SK-N-SH treated with all-trans-retinoic acid at 6 μM for 48 hours (cell line): ENCODE measurements at regions not wholly inside any gene's neighbourhood (a gene's known extent, or its start where the extent isn't known, plus 50 kb on each side); places are given as distances from the start of the nearest gene placed in this dataset.

Experiments used
- ATAC-seq: fragments of 200-7000 bp; cut with Tn5 transposase; 3 replicates; pipeline ENCODE4 v1.9.1; 2020; ENCODE audit warnings: mild to moderate bottlenecking, moderate library complexity
- ARNTL ChIP-seq: fragments of 450-650 bp; formaldehyde crosslinking; IDR thresholded peaks from 2 replicates; pipeline ENCODE4 v1.5.0; 2020; ENCODE audit warnings: low read depth, mild to moderate bottlenecking, moderate library complexity, borderline replicate concordance
- BACH2 ChIP-seq: fragments of 250-450 bp; sonication (Bioruptor Pico); IDR thresholded peaks from 2 replicates; pipeline ENCODE4 v1.9.0; 2021; ENCODE audit warnings: mild to moderate bottlenecking, borderline replicate concordance
- CREB5 ChIP-seq: fragments of 250-450 bp; sonication (Bioruptor Pico); IDR thresholded peaks from 2 replicates; pipeline ENCODE4 v1.5.1; 2020; ENCODE audit warnings: low read depth, mild to moderate bottlenecking, moderate library complexity
- CSDC2 ChIP-seq: fragments of 250-450 bp; sonication (Bioruptor Pico); IDR thresholded peaks from 2 replicates; pipeline ENCODE4 v1.5.0; 2020; ENCODE audit warnings: mild to moderate bottlenecking, moderate library complexity
- ESRRG ChIP-seq: fragments of 250-450 bp; sonication (Bioruptor Pico); IDR thresholded peaks from 2 replicates; pipeline ENCODE4 v1.6.1; 2021; ENCODE audit warnings: mild to moderate bottlenecking
- ISL1 ChIP-seq: fragments of 250-450 bp; sonication (Bioruptor Pico); IDR thresholded peaks from 2 replicates; pipeline ENCODE4 v2.1.2; 2022; ENCODE audit warnings: mild to moderate bottlenecking, moderate library complexity
- OSR1 ChIP-seq: fragments of 250-450 bp; sonication (Bioruptor Pico); IDR thresholded peaks from 2 replicates; pipeline ENCODE4 v1.8.0; 2022; ENCODE audit warnings: moderate library complexity, mild to moderate bottlenecking, inconsistent platforms
- PATZ1 ChIP-seq: fragments of 250-450 bp; sonication (Bioruptor Pico); IDR thresholded peaks from 2 replicates; pipeline ENCODE4 v1.8.0; 2020; ENCODE audit warnings: mild to moderate bottlenecking, moderate library complexity, borderline replicate concordance
- POU6F1 ChIP-seq: fragments of 250-450 bp; sonication (Bioruptor Pico); IDR thresholded peaks from 2 replicates; pipeline ENCODE4 v1.8.0; 2021; ENCODE audit warnings: low read depth, mild to moderate bottlenecking, moderate library complexity, borderline replicate concordance
- PPARA ChIP-seq: fragments of 250-450 bp; sonication (Bioruptor Pico); IDR thresholded peaks from 2 replicates; pipeline ENCODE4 v1.5.0; 2020; ENCODE audit warnings: mild to moderate bottlenecking, borderline replicate concordance
- RARB ChIP-seq: fragments of 250-450 bp; sonication (Bioruptor Pico); IDR thresholded peaks from 2 replicates; pipeline ENCODE4 v1.8.0; 2021; ENCODE audit warnings: mild to moderate bottlenecking, moderate library complexity
- SNAI2 ChIP-seq: fragments of 250-450 bp; sonication (Bioruptor Pico); IDR thresholded peaks from 2 replicates; pipeline ENCODE4 v1.5.0; 2020; ENCODE audit warnings: mild to moderate bottlenecking, moderate library complexity
- TCF4 ChIP-seq: fragments of 250-450 bp; sonication (Bioruptor Pico); IDR thresholded peaks from 2 replicates; pipeline ENCODE4 v1.8.0; 2021; ENCODE audit warnings: mild to moderate bottlenecking, moderate library complexity, borderline replicate concordance
- TOX ChIP-seq: fragments of 250-450 bp; sonication (Bioruptor Pico); IDR thresholded peaks from 2 replicates; pipeline ENCODE4 v1.8.0; 2021; ENCODE audit warnings: mild to moderate bottlenecking, moderate library complexity, borderline replicate concordance
- TSHZ2 ChIP-seq: fragments of 250-450 bp; sonication (Bioruptor Pico); IDR thresholded peaks from 2 replicates; pipeline ENCODE4 v1.5.0; 2020; ENCODE audit warnings: mild to moderate bottlenecking, moderate library complexity
- ZC3H10 ChIP-seq: fragments of 250-450 bp; sonication (Bioruptor Pico); IDR thresholded peaks from 2 replicates; pipeline ENCODE4 v1.5.1; 2021; ENCODE audit warnings: mild to moderate bottlenecking, moderate library complexity
- ZFP3 ChIP-seq: fragments of 250-450 bp; sonication (Bioruptor Pico); IDR thresholded peaks from 2 replicates; pipeline ENCODE4 v1.5.0; 2020; ENCODE audit warnings: mild to moderate bottlenecking, moderate library complexity
- ZFP30 ChIP-seq: fragments of 450-650 bp; formaldehyde crosslinking; IDR thresholded peaks from 2 replicates; pipeline ENCODE4 v1.5.0; 2022; ENCODE audit warnings: mild to moderate bottlenecking, moderate library complexity
- ZNF565 ChIP-seq: fragments of 450-650 bp; formaldehyde crosslinking; conservative IDR thresholded peaks from 2 replicates; pipeline ENCODE4 v1.5.0; 2020; ENCODE audit warnings: low read depth, mild to moderate bottlenecking, moderate library complexity
- ZNF70 ChIP-seq: fragments of 450-650 bp; formaldehyde crosslinking; IDR thresholded peaks from 2 replicates; pipeline ENCODE4 v1.5.0; 2020; ENCODE audit warnings: mild to moderate bottlenecking, moderate library complexity
- ZNF8 ChIP-seq: fragments of 450-650 bp; formaldehyde crosslinking; IDR thresholded peaks from 2 replicates; pipeline ENCODE4 v1.5.0; 2020; ENCODE audit warnings: mild to moderate bottlenecking, moderate library complexity

GRCh38 chr12:28683366-28683765 lies 465.7 kb upstream of the FAR2 start:
- ATAC-seq: peak; percentile 30; the same call in 1 of the 3 replicates
- TF ChIP-seq ZNF8 (CRISPR knock-in tag): no peak
- TF ChIP-seq ISL1 (CRISPR knock-in tag): peak; percentile 79
- no peak for TF ChIP-seq OSR1 (CRISPR knock-in tag)

- no peak for ATAC-seq
These were observed 459.5 kb upstream of the FAR2 start for GRCh38 chr12:28689398-28690175.

GRCh38 chr12:28693565-28694219 lies 455.4 kb upstream of the FAR2 start:
- TF ChIP-seq TSHZ2 (CRISPR knock-in tag) (no peak), BACH2 (CRISPR knock-in tag) (no peak), PPARA (CRISPR knock-in tag) (no peak), PATZ1 (CRISPR knock-in tag) (no peak), ARNTL (CRISPR knock-in tag) (no peak), CSDC2 (CRISPR knock-in tag) (no peak), OSR1 (CRISPR knock-in tag) (no peak), ZNF70 (CRISPR knock-in tag) (no peak), ZNF565 (CRISPR knock-in tag) (no peak), ZFP3 (CRISPR knock-in tag) (no peak), ISL1 (CRISPR knock-in tag) (no peak), ESRRG (CRISPR knock-in tag) (no peak), CREB5 (no peak), RARB (CRISPR knock-in tag) (no peak), ZNF8 (CRISPR knock-in tag) (no peak), TCF4 (CRISPR knock-in tag) (no peak), ZFP30 (no peak), POU6F1 (CRISPR knock-in tag) (no peak), SNAI2 (CRISPR knock-in tag) (no peak), TOX (CRISPR knock-in tag) (no peak)
- no peak for ATAC-seq

More at GRCh38 chr12:28689398-28690175, 459.5 kb upstream of the FAR2 start:
- TF ChIP-seq PATZ1 (CRISPR knock-in tag) (no peak), CSDC2 (CRISPR knock-in tag) (no peak), ZNF8 (CRISPR knock-in tag) (no peak), ARNTL (CRISPR knock-in tag) (no peak), TCF4 (CRISPR knock-in tag) (no peak), ISL1 (CRISPR knock-in tag) (no peak), ZNF565 (CRISPR knock-in tag) (no peak), PPARA (CRISPR knock-in tag) (no peak), ZC3H10 (CRISPR knock-in tag) (no peak), OSR1 (CRISPR knock-in tag) (no peak)
